Liver (tissue), 8 donors: ENCODE measurements at regions not wholly inside any gene's neighbourhood (a gene's known extent, or its start where the extent isn't known, plus 50 kb on each side); places are given as distances from the start of the nearest gene placed in this dataset.

Experiments used
- DNase-seq: peaks from one replicate; pipeline ENCODE4 v3.0.0-alpha.2; 2017; ENCODE audit warnings: low spot score
- H3K27ac ChIP-seq, 2 donors: one replicate each; pipeline ENCODE4 v1.7.0; 2013; ENCODE audit warnings: inconsistent platforms in 2 of 2, low read length in 2 of 2, control low read depth in 1 of 2, low read depth in 1 of 2, mild to moderate bottlenecking in 1 of 2
- H3K27me3 ChIP-seq, 4 donors: one replicate each; pipeline versions ENCODE4 v1.6.1 to v1.7.0; 2013; ENCODE audit warnings: low read length in 3 of 4, inconsistent platforms in 1 of 4, mild to moderate bottlenecking in 1 of 4, moderate library complexity in 1 of 4; ENCODE audit not compliant: control insufficient read depth in 4 of 4, insufficient read depth in 4 of 4
- H3K36me3 ChIP-seq, 4 donors: one replicate each; pipeline versions ENCODE4 v1.6.1 to v1.7.0; 2013; ENCODE audit warnings: low read length in 3 of 4, mild to moderate bottlenecking in 3 of 4, low read depth in 1 of 4, moderate library complexity in 1 of 4; ENCODE audit not compliant: control insufficient read depth in 4 of 4, insufficient read depth in 3 of 4
- H3K4me1 ChIP-seq, 4 donors: one replicate each; pipeline versions ENCODE4 v1.6.1 to v1.7.0; 2013; ENCODE audit warnings: low read length in 3 of 4, mild to moderate bottlenecking in 3 of 4, moderate library complexity in 1 of 4; ENCODE audit not compliant: control insufficient read depth in 4 of 4, insufficient read depth in 4 of 4
- H3K4me3 ChIP-seq, 3 donors: one replicate each; pipeline versions ENCODE4 v1.6.1 to v1.7.0; 2013; ENCODE audit warnings: low read length in 3 of 3, control low read depth in 1 of 3, low read depth in 1 of 3, mild to moderate bottlenecking in 1 of 3
- H3K9ac ChIP-seq, 2 donors: one replicate each; pipeline ENCODE4 v1.7.0; 2013; ENCODE audit warnings: low read length in 2 of 2, mild to moderate bottlenecking in 2 of 2, moderate library complexity in 2 of 2, control low read depth in 1 of 2, low read depth in 1 of 2
- H3K9me3 ChIP-seq, 4 donors: one replicate each; pipeline versions ENCODE4 v1.6.1 to v1.7.0; 2013; ENCODE audit warnings: low read length in 3 of 4; ENCODE audit not compliant: control insufficient read depth in 4 of 4
- EGR1 ChIP-seq, 2 donors: IDR thresholded peaks; 2 replicates each; pipeline ENCODE4 v1.6.1; 2016 to 2018; ENCODE audit warnings: antibody characterized with exemption in 2 of 2, low read depth in 2 of 2
- FOXA1 ChIP-seq: IDR thresholded peaks from 2 replicates; pipeline ENCODE4 v1.6.1; 2016; ENCODE audit warnings: antibody characterized with exemption
- FOXA2 ChIP-seq: IDR thresholded peaks from 2 replicates; pipeline ENCODE4 v1.6.1; 2016; ENCODE audit warnings: antibody characterized with exemption
- HNF4A ChIP-seq, 2 donors: conservative IDR thresholded peaks; 2 replicates each; pipeline ENCODE4 v1.6.1; 2016; ENCODE audit warnings: antibody characterized with exemption in 2 of 2, mild to moderate bottlenecking in 2 of 2
- NR2F2 ChIP-seq: IDR thresholded peaks from 2 replicates; pipeline ENCODE4 v1.6.1; 2016; ENCODE audit warnings: antibody characterized with exemption
- RAD21 ChIP-seq, 2 donors: IDR thresholded peaks; 2 replicates each; pipeline ENCODE4 v1.6.1; 2016; ENCODE audit warnings: antibody characterized with exemption in 2 of 2, mild to moderate bottlenecking in 2 of 2
- REST ChIP-seq: IDR thresholded peaks from 2 replicates; pipeline ENCODE4 v1.6.1; 2016; ENCODE audit warnings: antibody characterized with exemption, mild to moderate bottlenecking
- RXRA ChIP-seq, 2 donors: IDR thresholded peaks; 2 replicates each; pipeline ENCODE4 v1.6.1; 2017 to 2018; ENCODE audit warnings: antibody characterized with exemption in 2 of 2, mild to moderate bottlenecking in 1 of 2
- SP1 ChIP-seq: IDR thresholded peaks from 2 replicates; pipeline ENCODE4 v1.6.1; 2018; ENCODE audit warnings: antibody characterized with exemption, mild to moderate bottlenecking
- WGBS: extraction: QIAGEN DNeasy Blood & Tissue Kit; methylation state at CpG from one replicate; pipeline ENCODE4 v1.1.7; 2013; 5-methylcytosine and 5-hydroxymethylcytosine counted together
- TF ChIP-seq, protein P1 (sequence below): IDR thresholded peaks from 2 replicates; pipeline ENCODE4 v1.6.1; 2016; ENCODE audit warnings: antibody characterized with exemption
- TF ChIP-seq, protein P2 (sequence below): IDR thresholded peaks from 2 replicates; pipeline ENCODE4 v1.6.1; 2016; ENCODE audit warnings: antibody characterized with exemption
- TF ChIP-seq, protein P3 (sequence below): fragments of 150-350 bp; IDR thresholded peaks from 2 replicates; pipeline ENCODE4 v1.5.1; 2017; ENCODE audit warnings: improper control_type of control experiment, low read depth, low read length; ENCODE audit not compliant: missing input control
- donor health status: healthy.
- donor health status: healthy.
- donor health status: healthy.
- donor health status: healthy.
- donor health status: healthy.

- TF ChIP-seq, protein P1, sequence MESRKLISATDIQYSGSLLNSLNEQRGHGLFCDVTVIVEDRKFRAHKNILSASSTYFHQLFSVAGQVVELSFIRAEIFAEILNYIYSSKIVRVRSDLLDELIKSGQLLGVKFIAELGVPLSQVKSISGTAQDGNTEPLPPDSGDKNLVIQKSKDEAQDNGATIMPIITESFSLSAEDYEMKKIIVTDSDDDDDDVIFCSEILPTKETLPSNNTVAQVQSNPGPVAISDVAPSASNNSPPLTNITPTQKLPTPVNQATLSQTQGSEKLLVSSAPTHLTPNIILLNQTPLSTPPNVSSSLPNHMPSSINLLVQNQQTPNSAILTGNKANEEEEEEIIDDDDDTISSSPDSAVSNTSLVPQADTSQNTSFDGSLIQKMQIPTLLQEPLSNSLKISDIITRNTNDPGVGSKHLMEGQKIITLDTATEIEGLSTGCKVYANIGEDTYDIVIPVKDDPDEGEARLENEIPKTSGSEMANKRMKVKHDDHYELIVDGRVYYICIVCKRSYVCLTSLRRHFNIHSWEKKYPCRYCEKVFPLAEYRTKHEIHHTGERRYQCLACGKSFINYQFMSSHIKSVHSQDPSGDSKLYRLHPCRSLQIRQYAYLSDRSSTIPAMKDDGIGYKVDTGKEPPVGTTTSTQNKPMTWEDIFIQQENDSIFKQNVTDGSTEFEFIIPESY: no peak
- TF ChIP-seq FOXA1 (no peak), FOXA2 (no peak), NR2F2 (no peak), HNF4A (conservative IDR thresholded peaks at IDR 0.05) (no peak), RXRA (IDR thresholded peaks at IDR 0.05) (no peak)
- TF ChIP-seq, protein P2, sequence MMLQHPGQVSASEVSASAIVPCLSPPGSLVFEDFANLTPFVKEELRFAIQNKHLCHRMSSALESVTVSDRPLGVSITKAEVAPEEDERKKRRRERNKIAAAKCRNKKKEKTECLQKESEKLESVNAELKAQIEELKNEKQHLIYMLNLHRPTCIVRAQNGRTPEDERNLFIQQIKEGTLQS: no peak
Observed at GRCh38 chr13:103142151-103142550, 75.9 kb upstream of the SLC10A2 start (continued).

GRCh38 chr13:103140001-103140671 is 73.9 kb upstream of the SLC10A2 start:
- Histone ChIP-seq H3K9ac (no peak overlapping the region), H3K27me3 (no peaks in the 10 kb centered on the region), H3K4me1 (peaks cover 0 to 5% (median 3%) of the 10 kb centered on the region in 4 donors), H3K4me3 (no peak overlapping the region), H3K9me3 (no peaks in the 10 kb centered on the region), H3K27ac (no peak overlapping the region), H3K36me3 (no peaks in the 10 kb centered on the region)
- 52% methylated on average over 5 of the region's 5 CpGs for WGBS
- no peak for DNase-seq
- TF ChIP-seq, protein P3, sequence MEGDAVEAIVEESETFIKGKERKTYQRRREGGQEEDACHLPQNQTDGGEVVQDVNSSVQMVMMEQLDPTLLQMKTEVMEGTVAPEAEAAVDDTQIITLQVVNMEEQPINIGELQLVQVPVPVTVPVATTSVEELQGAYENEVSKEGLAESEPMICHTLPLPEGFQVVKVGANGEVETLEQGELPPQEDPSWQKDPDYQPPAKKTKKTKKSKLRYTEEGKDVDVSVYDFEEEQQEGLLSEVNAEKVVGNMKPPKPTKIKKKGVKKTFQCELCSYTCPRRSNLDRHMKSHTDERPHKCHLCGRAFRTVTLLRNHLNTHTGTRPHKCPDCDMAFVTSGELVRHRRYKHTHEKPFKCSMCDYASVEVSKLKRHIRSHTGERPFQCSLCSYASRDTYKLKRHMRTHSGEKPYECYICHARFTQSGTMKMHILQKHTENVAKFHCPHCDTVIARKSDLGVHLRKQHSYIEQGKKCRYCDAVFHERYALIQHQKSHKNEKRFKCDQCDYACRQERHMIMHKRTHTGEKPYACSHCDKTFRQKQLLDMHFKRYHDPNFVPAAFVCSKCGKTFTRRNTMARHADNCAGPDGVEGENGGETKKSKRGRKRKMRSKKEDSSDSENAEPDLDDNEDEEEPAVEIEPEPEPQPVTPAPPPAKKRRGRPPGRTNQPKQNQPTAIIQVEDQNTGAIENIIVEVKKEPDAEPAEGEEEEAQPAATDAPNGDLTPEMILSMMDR: peak; percentile 69
- TF ChIP-seq, protein P2: no peak
- peak; percentile 80 to 83 for TF ChIP-seq RAD21 (IDR thresholded peaks at IDR 0.05)

DNA sequence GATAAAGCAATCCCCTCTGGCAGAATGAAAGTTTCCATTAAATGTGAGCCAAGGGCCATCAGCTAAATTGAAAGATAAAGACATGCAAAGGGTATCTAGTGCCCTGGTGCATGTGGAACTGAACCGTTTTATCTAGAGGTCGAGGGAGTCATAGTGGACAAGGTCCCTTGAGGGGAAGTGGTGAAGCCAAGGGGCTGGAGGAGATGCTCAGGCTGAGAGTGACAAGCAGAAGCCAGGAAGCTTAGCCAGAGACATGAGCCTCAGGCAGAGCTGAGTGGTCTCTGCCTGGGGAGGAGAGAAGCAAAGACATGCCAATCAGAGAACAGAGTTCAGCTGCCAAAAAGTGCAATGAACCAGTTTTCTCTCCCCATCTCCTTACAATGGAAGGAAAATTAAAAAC is 68.1 kb upstream of the SLC10A2 start:
- no peak overlapping the region for H3K4me3 ChIP-seq
- DNase-seq: no peak
- 62% methylated on average over 2 of the region's 2 CpGs for WGBS
- H3K27ac ChIP-seq: no peak overlapping the region
- no peaks in the 10 kb centered on the region for H3K9me3 ChIP-seq
- no peak overlapping the region for H3K9ac ChIP-seq
- H3K36me3 ChIP-seq: no peaks in the 10 kb centered on the region
- H3K27me3 ChIP-seq: no peaks in the 10 kb centered on the region
- peaks cover 1 to 16% (median 5%) of the 10 kb centered on the region in 4 donors for H3K4me1 ChIP-seq
- no peak for TF ChIP-seq SP1
- TF ChIP-seq EGR1 (IDR thresholded peaks at IDR 0.05; ENCODE audit: low read depth in 2 of 2): no peak
- TF ChIP-seq NR2F2: no peak
- TF ChIP-seq, protein P1: no peak
- TF ChIP-seq, protein P2: no peak
- TF ChIP-seq REST: no peak
- TF ChIP-seq HNF4A (conservative IDR thresholded peaks at IDR 0.05): no peak
- TF ChIP-seq FOXA1: no peak
- no peak for TF ChIP-seq RAD21 (IDR thresholded peaks at IDR 0.05)
- no peak for TF ChIP-seq FOXA2
